GM19099 (cell line): ENCODE measurements at regions not wholly inside any gene's neighbourhood (a gene's known extent, or its start where the extent isn't known, plus 50 kb on each side); places are given as distances from the start of the nearest gene placed in this dataset.

Source experiments
- POLR2A ChIP-seq: IDR thresholded peaks from 3 replicates; pipeline ENCODE4 v1.6.1; 2011; ENCODE audit warnings: low read depth; ENCODE audit not compliant: insufficient read length; ENCODE audit errors: extremely low read depth

DNA sequence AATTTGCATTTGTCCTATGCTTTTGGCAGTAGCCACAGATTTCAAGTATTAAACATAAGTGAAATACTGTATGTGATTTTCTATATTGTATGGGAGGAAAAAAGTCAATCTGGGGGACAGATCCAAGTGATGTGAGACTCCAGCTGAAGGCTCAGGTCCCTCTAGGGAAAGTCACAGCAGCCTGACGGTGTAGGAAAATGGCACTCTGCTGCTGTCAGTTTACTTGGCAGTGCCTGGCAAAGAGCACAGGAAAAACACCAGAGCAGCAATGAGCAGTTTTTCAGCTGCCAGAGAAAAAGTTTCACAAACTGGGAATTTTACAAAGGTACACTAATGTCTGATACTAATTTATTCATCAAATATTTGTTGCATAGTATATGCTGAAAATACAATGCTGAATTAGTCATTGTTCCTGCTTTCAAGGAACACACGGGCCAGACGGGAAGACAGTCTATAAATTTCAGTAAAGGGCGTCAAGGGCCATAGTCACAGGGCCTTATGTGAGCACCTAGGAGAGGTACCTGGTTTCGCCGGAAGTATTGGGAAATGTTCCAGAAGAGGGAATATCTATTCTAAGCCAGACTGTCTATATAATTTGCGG lies 66.2 kb upstream of the SLC38A2 start:
- TF ChIP-seq POLR2A, result no peak

- TF ChIP-seq POLR2A, result no peak
These were observed 65.7 kb upstream of the SLC38A2 start for GRCh38 chr12:46438256-46438655.

DNA sequence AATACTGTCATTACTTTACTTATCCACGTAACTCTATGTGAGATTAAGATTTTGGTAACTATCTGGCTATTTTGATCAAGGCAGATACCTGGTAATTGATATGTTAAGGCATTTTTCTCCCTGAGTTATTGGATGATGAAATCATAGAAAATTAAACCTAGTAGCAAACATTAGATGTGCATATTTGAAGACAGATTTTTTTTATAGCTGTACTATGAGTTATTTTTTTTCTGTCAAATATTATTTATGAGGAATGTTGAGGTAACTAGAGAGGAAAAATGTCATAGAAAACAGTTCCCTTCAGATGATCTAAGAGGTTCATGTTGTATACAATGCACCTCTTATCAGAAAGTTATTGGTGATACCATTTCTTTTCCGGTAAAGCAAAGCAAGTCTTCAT lies 64.9 kb upstream of the SLC38A2 start:
- no peak for TF ChIP-seq POLR2A

- TF ChIP-seq POLR2A, result no peak
These were observed 64.2 kb upstream of the SLC38A2 start for GRCh38 chr12:46436747-46437146.

DNA sequence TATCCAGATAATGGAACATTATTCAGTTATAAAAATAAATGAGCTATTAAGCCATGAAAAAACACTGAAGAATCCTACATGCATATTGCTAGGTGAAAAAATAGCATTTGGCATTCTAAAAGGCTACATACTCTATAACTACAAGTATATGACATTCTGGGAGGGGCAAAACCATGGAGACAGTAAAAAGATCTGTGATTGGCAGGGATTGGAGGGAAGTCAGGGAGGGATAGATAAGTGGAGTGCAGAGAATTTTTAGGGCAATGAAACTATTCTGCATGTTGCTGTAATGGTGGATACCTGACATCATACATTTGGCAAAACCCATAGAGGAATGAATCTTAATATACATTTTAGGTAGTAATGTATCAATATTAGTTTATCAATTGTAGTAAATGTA lies 63.1 kb upstream of the SLC38A2 start:
- no peak for TF ChIP-seq POLR2A

GRCh38 chr12:46435029-46435428 lies 62.5 kb upstream of the SLC38A2 start:
- TF ChIP-seq POLR2A, result no peak

- TF ChIP-seq POLR2A, result no peak
These were observed 61.3 kb upstream of the SLC38A2 start for GRCh38 chr12:46433829-46434228.

DNA sequence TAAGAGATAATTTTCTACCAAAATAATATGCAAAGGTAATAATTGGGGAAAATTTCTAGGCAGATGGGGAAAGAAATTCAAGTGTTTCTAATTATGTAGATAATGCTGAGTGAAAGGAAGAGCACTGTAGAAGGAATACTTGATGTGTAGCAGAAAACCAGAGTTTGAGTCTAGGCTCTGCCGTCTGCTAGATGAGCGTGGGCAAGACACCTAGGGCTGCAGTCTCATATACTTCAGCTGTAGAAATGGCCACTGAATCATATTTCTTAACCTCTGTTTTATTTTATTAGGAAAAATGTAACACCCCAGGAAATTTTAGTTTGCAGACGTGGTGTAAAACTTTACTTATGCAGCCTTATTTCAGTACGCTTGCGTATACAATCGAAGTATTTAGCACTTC lies 59.8 kb upstream of the SLC38A2 start:
- no peak for TF ChIP-seq POLR2A

DNA sequence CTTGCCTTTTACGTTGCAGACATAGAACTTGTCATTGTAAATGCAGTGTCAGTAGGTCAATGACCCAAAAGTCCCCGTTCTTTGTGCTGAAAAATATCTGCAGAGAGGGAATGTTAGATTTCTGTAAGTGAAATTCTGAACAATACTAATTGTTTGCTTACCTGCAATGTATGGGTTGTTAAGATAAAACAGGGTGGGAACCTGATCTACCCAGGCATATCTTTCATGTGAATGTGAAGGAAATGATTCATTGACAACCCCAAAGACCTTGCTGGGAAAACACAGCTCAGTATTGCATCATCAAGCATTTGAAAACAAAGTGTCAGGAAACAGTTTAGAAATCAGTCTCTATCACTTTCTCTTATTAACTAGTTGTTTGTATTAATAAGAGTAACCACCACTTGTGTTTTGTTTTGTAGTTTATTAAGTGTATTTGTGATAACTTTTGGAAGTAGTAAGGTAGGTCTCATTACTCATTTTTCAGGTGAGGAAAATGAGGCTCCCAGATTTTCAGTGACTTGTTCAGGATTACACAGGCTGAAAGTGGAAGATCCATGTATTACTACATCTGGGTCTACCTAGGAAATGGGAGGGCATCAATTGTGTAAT lies 57.9 kb upstream of the SLC38A2 start:
- no peak for TF ChIP-seq POLR2A
